HEK293 (cell line): ENCODE measurements at regions not wholly inside any gene's neighbourhood (a gene's known extent, or its start where the extent isn't known, plus 50 kb on each side); places are given as distances from the start of the nearest gene placed in this dataset.

ENCODE experiments used
- CTCF ChIA-PET: fragments of 350-600 bp; formaldehyde crosslinking; extraction: SDS; loops from one replicate; lab custom pipeline; 2021; ENCODE audit warnings: antibody characterized with exemption; lab: Yijun Ruan, JAX
- POLR2A ChIA-PET: fragments of 300-600 bp; formaldehyde crosslinking; extraction: SDS; loops from one replicate; lab custom pipeline; 2020; ENCODE audit warnings: antibody characterized with exemption, inconsistent platforms; lab: Yijun Ruan, JAX
- H3K27ac ChIP-seq: fragments of 200-500 bp; sonication (Bioruptor generic); 2 replicates; pipeline ENCODE4 v1.5.1; 2014; ENCODE audit warnings: low read depth, low read length, control low read depth, inconsistent platforms; ENCODE audit errors: extremely low read depth
- H3K36me3 ChIP-seq, 2 experiments: fragments of 200-500 bp in 1 of 2; sonication (Bioruptor generic) in 1 of 2; 1 replicate in 1 of 2; 2 replicates in 1 of 2; pipeline ENCODE4 v1.5.1; 2014 to 2017; ENCODE audit warnings: inconsistent platforms in 2 of 2, low read length in 2 of 2; ENCODE audit not compliant: control insufficient read depth in 2 of 2, insufficient read depth in 1 of 2
- H3K4me1 ChIP-seq: fragments of 200-500 bp; sonication (Bioruptor generic); 2 replicates; pipeline ENCODE4 v1.5.1; 2014; ENCODE audit warnings: mild to moderate bottlenecking, low read length, inconsistent platforms; ENCODE audit not compliant: control insufficient read depth, insufficient read depth
- H3K4me3 ChIP-seq: 2 replicates; pipeline ENCODE4 v1.5.1; 2011; ENCODE audit warnings: low read depth, mild to moderate bottlenecking, control low read depth, low read length, moderate library complexity
- H3K9me3 ChIP-seq: fragments of 200-500 bp; sonication (Bioruptor generic); 2 replicates; pipeline ENCODE4 v1.5.1; 2014; ENCODE audit warnings: low read depth, low read length, inconsistent platforms; ENCODE audit not compliant: control insufficient read depth, insufficient read depth
- GLI4 ChIP-seq: fragments of 450-650 bp; formaldehyde crosslinking; IDR thresholded peaks from 2 replicates; pipeline ENCODE4 v1.5.1; 2016; ENCODE audit warnings: missing biosample characterization, missing genetic modification characterization
- HIC1 ChIP-seq: fragments of 450-650 bp; formaldehyde crosslinking; IDR thresholded peaks from 2 replicates; pipeline ENCODE4 v1.5.1; 2016; ENCODE audit warnings: missing biosample characterization, missing genetic modification characterization
- HOXC10 ChIP-seq: sonication (generic); formaldehyde crosslinking; IDR thresholded peaks from 2 replicates; pipeline ENCODE4 v1.8.1; 2023; ENCODE audit warnings: mild to moderate bottlenecking, missing genetic modification reagents
- IKZF3 ChIP-seq: fragments of 450-650 bp; IDR thresholded peaks from 2 replicates; pipeline ENCODE4 v1.5.0; 2018; ENCODE audit warnings: missing biosample characterization, mild to moderate bottlenecking, missing genetic modification characterization, moderate library complexity
- KLF1 ChIP-seq: fragments of 450-650 bp; formaldehyde crosslinking; IDR thresholded peaks from 2 replicates; pipeline ENCODE4 v1.5.1; 2016; ENCODE audit warnings: missing biosample characterization, missing genetic modification characterization
- PRDM4 ChIP-seq: fragments of 450-650 bp; formaldehyde crosslinking; IDR thresholded peaks from 2 replicates; pipeline ENCODE4 v1.5.1; 2017; ENCODE audit warnings: missing biosample characterization, missing genetic modification characterization
- SALL2 ChIP-seq: fragments of 450-650 bp; formaldehyde crosslinking; IDR thresholded peaks from 2 replicates; pipeline ENCODE4 v1.5.0; 2017; ENCODE audit warnings: missing biosample characterization, mild to moderate bottlenecking, missing genetic modification characterization, borderline replicate concordance
- SP3 ChIP-seq: fragments of 450-650 bp; formaldehyde crosslinking; IDR thresholded peaks from 2 replicates; pipeline ENCODE4 v1.5.1; 2016; ENCODE audit warnings: missing biosample characterization, missing genetic modification characterization
- TSHZ1 ChIP-seq: fragments of 450-650 bp; formaldehyde crosslinking; IDR thresholded peaks from 2 replicates; pipeline ENCODE4 v1.5.1; 2016; ENCODE audit warnings: missing biosample characterization, missing genetic modification characterization, borderline replicate concordance
- ZNF112 ChIP-seq: fragments of 450-650 bp; formaldehyde crosslinking; IDR thresholded peaks from 2 replicates; pipeline ENCODE4 v1.5.0; 2017; ENCODE audit warnings: missing biosample characterization, missing genetic modification characterization
- ZNF202 ChIP-seq: fragments of 450-650 bp; formaldehyde crosslinking; IDR thresholded peaks from 2 replicates; pipeline ENCODE4 v1.5.1; 2016; ENCODE audit warnings: missing biosample characterization, missing genetic modification characterization, borderline replicate concordance
- ZNF223 ChIP-seq: fragments of 450-650 bp; formaldehyde crosslinking; IDR thresholded peaks from 2 replicates; pipeline ENCODE4 v1.5.1; 2016; ENCODE audit warnings: missing biosample characterization, missing genetic modification characterization
- ZNF24 ChIP-seq: fragments of 450-650 bp; formaldehyde crosslinking; IDR thresholded peaks from 2 replicates; pipeline ENCODE4 v1.5.1; 2016; ENCODE audit warnings: missing biosample characterization, missing genetic modification characterization
- ZNF280D ChIP-seq: fragments of 450-650 bp; formaldehyde crosslinking; IDR thresholded peaks from 2 replicates; pipeline ENCODE4 v1.5.1; 2016; ENCODE audit warnings: missing biosample characterization, missing genetic modification characterization
- ZNF354C ChIP-seq: fragments of 450-650 bp; formaldehyde crosslinking; IDR thresholded peaks from 2 replicates; pipeline ENCODE4 v1.5.1; 2016; ENCODE audit warnings: missing biosample characterization, missing genetic modification characterization, low read depth, borderline replicate concordance
- ZNF398 ChIP-seq: fragments of 450-650 bp; formaldehyde crosslinking; IDR thresholded peaks from 2 replicates; pipeline ENCODE4 v1.5.1; 2017; ENCODE audit warnings: missing biosample characterization, missing genetic modification characterization
- ZNF560 ChIP-seq: fragments of 450-650 bp; formaldehyde crosslinking; IDR thresholded peaks from 2 replicates; pipeline ENCODE4 v1.5.1; 2017; ENCODE audit warnings: missing biosample characterization, missing genetic modification characterization, borderline replicate concordance
- ZNF654 ChIP-seq: fragments of 450-650 bp; formaldehyde crosslinking; IDR thresholded peaks from 2 replicates; pipeline ENCODE4 v1.5.1; 2016; ENCODE audit warnings: low read depth, missing biosample characterization, missing genetic modification characterization
- ZNF670 ChIP-seq: fragments of 450-650 bp; formaldehyde crosslinking; IDR thresholded peaks from 2 replicates; pipeline ENCODE4 v1.5.1; 2016; ENCODE audit warnings: missing biosample characterization, missing genetic modification characterization, low read depth
- ZNF747 ChIP-seq: fragments of 450-650 bp; formaldehyde crosslinking; IDR thresholded peaks from 2 replicates; pipeline ENCODE4 v1.5.1; 2016; ENCODE audit warnings: missing biosample characterization, missing genetic modification characterization
- ZNF830 ChIP-seq: fragments of 450-650 bp; IDR thresholded peaks from 2 replicates; pipeline ENCODE4 v1.5.0; 2018; ENCODE audit warnings: missing biosample characterization, missing genetic modification characterization, low read depth, mild to moderate bottlenecking, moderate library complexity
- ZSCAN30 ChIP-seq: fragments of 450-650 bp; IDR thresholded peaks from 2 replicates; pipeline ENCODE4 v1.5.1; 2018; ENCODE audit warnings: missing biosample characterization, mild to moderate bottlenecking, missing genetic modification characterization, moderate library complexity

GRCh38 chr7:155972651-155973390 is 160.6 kb upstream of the SHH start:
- H3K9me3 ChIP-seq = no peaks in the 10 kb centered on the region
- H3K36me3 ChIP-seq = no peaks in the 10 kb centered on the region
- H3K27ac ChIP-seq = no peak overlapping the region
- TF ChIP-seq HOXC10 (CRISPR knock-in tag) (no peak), ZNF747 (no peak), HIC1 (tag by site-specific recombination) (no peak), GLI4 (tag by site-specific recombination) (no peak), PRDM4 (tag by site-specific recombination) (no peak), ZNF24 (tag by site-specific recombination) (no peak), SALL2 (tag by site-specific recombination) (no peak), KLF1 (no peak), TSHZ1 (tag by site-specific recombination) (no peak), ZNF280D (tag by site-specific recombination) (no peak)
- H3K4me1 ChIP-seq = no peaks in the 10 kb centered on the region
- no peak overlapping the region for H3K4me3 ChIP-seq
- POLR2A ChIA-PET = no interaction called here
- CTCF ChIA-PET = no interaction called here

- no peaks in the 10 kb centered on the region for H3K9me3 ChIP-seq
- H3K4me1 ChIP-seq = no peaks in the 10 kb centered on the region
- POLR2A ChIA-PET = no interaction called here
- H3K36me3 ChIP-seq = no peaks in the 10 kb centered on the region
- H3K27ac ChIP-seq = no peak overlapping the region
- H3K4me3 ChIP-seq = no peak overlapping the region
- CTCF ChIA-PET = no interaction called here
- TF ChIP-seq ZNF202 (tag by site-specific recombination) (no peak), ZNF398 (tag by site-specific recombination) (no peak), ZNF112 (no peak), ZNF560 (tag by site-specific recombination) (no peak), ZNF830 (no peak), ZNF223 (tag by site-specific recombination) (no peak), ZNF654 (tag by site-specific recombination) (no peak), IKZF3 (tag by site-specific recombination) (no peak), ZNF670 (no peak), SP3 (tag by site-specific recombination) (no peak), ZSCAN30 (tag by site-specific recombination) (no peak), ZNF354C (tag by site-specific recombination) (no peak)
Observed at GRCh38 chr7:155972247-155972646, 160.0 kb upstream of the SHH start.
